Islet precursor cell (in vitro differentiated cells): ENCODE measurements at regions not wholly inside any gene's neighbourhood (a gene's known extent, or its start where the extent isn't known, plus 50 kb on each side); places are given as distances from the start of the nearest gene placed in this dataset.

Source experiments
- DNase-seq: peaks from one replicate; pipeline ENCODE4 v3.0.0-alpha.2; 2018

GRCh38 chr10:61136139-61136538 is 192.2 kb upstream of the RHOBTB1 start:
- DNase-seq: peak; percentile 55

GRCh38 chr10:61135276-61135721 is 191.3 kb upstream of the RHOBTB1 start:
- DNase-seq: no peak

- no peak for DNase-seq
Observed at GRCh38 chr10:61130366-61130765, 186.4 kb upstream of the RHOBTB1 start.

- DNase-seq: no peak
Observed at GRCh38 chr10:61128196-61128595, 184.2 kb upstream of the RHOBTB1 start.

GRCh38 chr10:61125560-61126170 is 181.7 kb upstream of the RHOBTB1 start:
- no peak for DNase-seq

- DNase-seq: no peak
Observed at GRCh38 chr10:61124756-61125530, 181.0 kb upstream of the RHOBTB1 start.

- no peak for DNase-seq
Observed at GRCh38 chr10:61120805-61121204, 176.8 kb upstream of the RHOBTB1 start.

GRCh38 chr10:61119573-61119972 is 175.6 kb upstream of the RHOBTB1 start:
- DNase-seq: no peak

GRCh38 chr10:61115897-61116296 is 171.9 kb upstream of the RHOBTB1 start:
- no peak for DNase-seq

GRCh38 chr10:61112771-61113170 is 168.8 kb upstream of the RHOBTB1 start:
- DNase-seq: no peak

GRCh38 chr10:61110936-61111335 is 167.0 kb upstream of the RHOBTB1 start:
- DNase-seq: no peak

- DNase-seq: no peak
Observed at GRCh38 chr10:61110188-61110844, 166.3 kb upstream of the RHOBTB1 start.

GRCh38 chr10:61108915-61109314 is 164.9 kb upstream of the RHOBTB1 start:
- DNase-seq: no peak

- no peak for DNase-seq
Observed at GRCh38 chr10:61100887-61101286, 156.9 kb upstream of the RHOBTB1 start.

GRCh38 chr10:61099756-61100155 is 155.8 kb upstream of the RHOBTB1 start:
- no peak for DNase-seq

GRCh38 chr10:61098966-61099365 is 155.0 kb upstream of the RHOBTB1 start:
- no peak for DNase-seq

- no peak for DNase-seq
Observed at GRCh38 chr10:61097026-61097425, 153.0 kb upstream of the RHOBTB1 start.

GRCh38 chr10:61096056-61096455 is 152.1 kb upstream of the RHOBTB1 start:
- no peak for DNase-seq

- no peak for DNase-seq
Observed at GRCh38 chr10:61091531-61091930, 147.5 kb upstream of the RHOBTB1 start.

- no peak for DNase-seq
Observed at GRCh38 chr10:61089251-61089650, 145.3 kb upstream of the RHOBTB1 start.

- no peak for DNase-seq
Observed at GRCh38 chr10:61084493-61084892, 140.5 kb upstream of the RHOBTB1 start.

GRCh38 chr10:61081301-61081700 is 137.3 kb upstream of the RHOBTB1 start:
- no peak for DNase-seq

GRCh38 chr10:61078542-61079275 is 134.7 kb upstream of the RHOBTB1 start:
- DNase-seq: no peak
